ENCODE measurements at regions not wholly inside any gene's neighbourhood (a gene's known extent, or its start where the extent isn't known, plus 50 kb on each side); places are given as distances from the start of the nearest gene placed in this dataset.

DNA sequence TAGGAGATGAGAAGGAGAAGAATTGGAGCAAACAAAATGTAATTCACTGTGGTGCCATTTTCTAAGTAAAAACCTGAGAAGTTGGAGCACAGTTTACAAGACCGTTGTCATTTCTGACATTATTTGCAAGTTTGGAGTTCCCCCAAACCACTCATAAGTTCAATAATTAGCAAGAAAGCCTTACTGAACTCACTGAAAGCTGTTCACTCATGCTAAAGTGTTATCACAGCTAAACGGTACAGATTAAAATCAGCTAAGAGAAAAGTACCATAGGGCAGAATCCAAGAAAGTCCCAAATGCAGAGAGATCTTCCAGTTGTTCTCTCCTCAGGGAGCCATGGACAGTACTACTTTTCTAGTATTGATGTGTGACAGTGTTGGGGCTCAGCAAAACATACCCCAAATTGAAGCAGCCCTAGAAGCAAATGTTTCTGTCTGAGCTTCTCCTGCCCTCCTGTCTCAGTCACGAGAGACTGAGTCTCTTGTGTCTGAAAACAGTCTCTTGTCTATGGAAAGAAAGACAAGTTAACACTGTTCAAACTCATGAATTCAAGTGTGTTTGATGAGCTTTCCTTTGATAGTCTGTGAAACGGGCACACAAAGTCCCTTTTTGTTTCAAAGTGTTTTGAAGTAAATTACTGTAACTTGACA is 221.2 kb downstream of the GABRG2 start:
- TF ChIP-seq, protein P1, sequence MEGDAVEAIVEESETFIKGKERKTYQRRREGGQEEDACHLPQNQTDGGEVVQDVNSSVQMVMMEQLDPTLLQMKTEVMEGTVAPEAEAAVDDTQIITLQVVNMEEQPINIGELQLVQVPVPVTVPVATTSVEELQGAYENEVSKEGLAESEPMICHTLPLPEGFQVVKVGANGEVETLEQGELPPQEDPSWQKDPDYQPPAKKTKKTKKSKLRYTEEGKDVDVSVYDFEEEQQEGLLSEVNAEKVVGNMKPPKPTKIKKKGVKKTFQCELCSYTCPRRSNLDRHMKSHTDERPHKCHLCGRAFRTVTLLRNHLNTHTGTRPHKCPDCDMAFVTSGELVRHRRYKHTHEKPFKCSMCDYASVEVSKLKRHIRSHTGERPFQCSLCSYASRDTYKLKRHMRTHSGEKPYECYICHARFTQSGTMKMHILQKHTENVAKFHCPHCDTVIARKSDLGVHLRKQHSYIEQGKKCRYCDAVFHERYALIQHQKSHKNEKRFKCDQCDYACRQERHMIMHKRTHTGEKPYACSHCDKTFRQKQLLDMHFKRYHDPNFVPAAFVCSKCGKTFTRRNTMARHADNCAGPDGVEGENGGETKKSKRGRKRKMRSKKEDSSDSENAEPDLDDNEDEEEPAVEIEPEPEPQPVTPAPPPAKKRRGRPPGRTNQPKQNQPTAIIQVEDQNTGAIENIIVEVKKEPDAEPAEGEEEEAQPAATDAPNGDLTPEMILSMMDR (optimal IDR thresholded peaks at IDR 0.05 in 1 of 3, IDR thresholded peaks at IDR 0.05 in 1 of 3, conservative IDR thresholded peaks at IDR 0.05 in 1 of 3; ENCODE audit: extremely low read depth in 1 of 3, insufficient read depth in 2 of 3, low read length in 3 of 3): no peak
- no peak for TF ChIP-seq EZH2 (IDR thresholded peaks at IDR 0.05; ENCODE audit: low read length)

Data from keratinocyte (primary cell).